Tibial nerve (tissue), 4 donors: ENCODE measurements at regions not wholly inside any gene's neighbourhood (a gene's known extent, or its start where the extent isn't known, plus 50 kb on each side); places are given as distances from the start of the nearest gene placed in this dataset.
"Not testable (repeated sequence)": the region's sequence is repeated elsewhere in the genome, so short reads cannot be mapped to it uniquely, and the experiment has no call there.

Source experiments
- DNase-seq, 2 donors: peaks; one replicate each; pipeline ENCODE4 v3.0.0-alpha.2; 2019; ENCODE audit warnings: low spot score in 2 of 2
- H3K27ac ChIP-seq, 4 donors: fragments of 200-600 bp; sonication (generic) in 3 of 4; one replicate each; pipeline ENCODE4 v1.5.1; 2017 to 2019; ENCODE audit warnings: mild to moderate bottlenecking in 1 of 4
- H3K27me3 ChIP-seq, 2 donors: fragments of 200-600 bp; sonication (generic) in 1 of 2; one replicate each; pipeline versions ENCODE4 v1.5.1 to v1.6.0; 2017 to 2019
- H3K36me3 ChIP-seq, 3 donors: fragments of 200-600 bp; sonication (generic); one replicate each; pipeline ENCODE4 v1.5.1; 2018 to 2019
- H3K4me1 ChIP-seq, 4 donors: fragments of 200-600 bp; sonication (generic) in 3 of 4; one replicate each; pipeline ENCODE4 v1.5.1; 2017 to 2019
- H3K4me3 ChIP-seq, 4 donors: fragments of 200-600 bp; sonication (generic) in 3 of 4; one replicate each; pipeline ENCODE4 v1.5.1; 2017 to 2019; ENCODE audit warnings: mild to moderate bottlenecking in 1 of 4, moderate library complexity in 1 of 4
- H3K9me3 ChIP-seq, 4 donors: fragments of 200-600 bp; sonication (generic) in 3 of 4; one replicate each; pipeline ENCODE4 v1.5.1; 2017 to 2019
- WGBS, 2 donors: methylation state at CpG; one replicate each; pipeline ENCODE4 v1.1.5; 2018; 5-methylcytosine and 5-hydroxymethylcytosine counted together

- H3K27ac ChIP-seq, DNase-seq, H3K27me3 ChIP-seq, H3K4me3 ChIP-seq, H3K9me3 ChIP-seq, H3K36me3 ChIP-seq, H3K4me1 ChIP-seq: not testable (repeated sequence)
- WGBS, 2 donors = 83 to 94% methylated on average over 2 to 3 of the region's 7 CpGs
Measured at GRCh38 chr2:87517438-87517837, 230.4 kb upstream of the PLGLB2 start.

- not testable (repeated sequence) for H3K27me3 ChIP-seq, H3K36me3 ChIP-seq, H3K9me3 ChIP-seq, H3K4me3 ChIP-seq, H3K4me1 ChIP-seq, DNase-seq
- H3K27ac ChIP-seq = peak overlapping the region in 2 of 4 donors; percentile 0 to 60
- WGBS, 2 donors = 82 to 83% methylated on average over 5 to 7 of the region's 7 CpGs
Measured at GRCh38 chr2:87518066-87518465, 229.8 kb upstream of the PLGLB2 start.

GRCh38 chr2:87518547-87518946 lies 229.3 kb upstream of the PLGLB2 start:
- not testable (repeated sequence) for H3K9me3 ChIP-seq, H3K27me3 ChIP-seq, DNase-seq, H3K4me3 ChIP-seq, H3K36me3 ChIP-seq, H3K4me1 ChIP-seq
- 96 to 98% methylated on average over 7 of the region's 8 CpGs for WGBS, 2 donors
- peak overlapping the region in 2 of 4 donors; percentile 0 to 60 for H3K27ac ChIP-seq

- not testable (repeated sequence) for H3K4me3 ChIP-seq, H3K9me3 ChIP-seq, H3K27me3 ChIP-seq, DNase-seq, H3K36me3 ChIP-seq, H3K27ac ChIP-seq, H3K4me1 ChIP-seq
- WGBS, 2 donors = 81 to 87% methylated on average over 4 to 6 of the region's 8 CpGs
Measured at GRCh38 chr2:87519158-87520011, 228.5 kb upstream of the PLGLB2 start.

- H3K4me1 ChIP-seq, H3K27me3 ChIP-seq, H3K9me3 ChIP-seq, DNase-seq, H3K36me3 ChIP-seq, H3K4me3 ChIP-seq: not testable (repeated sequence)
- peak overlapping the region in 1 of 4 donors; percentile 45 for H3K27ac ChIP-seq
- 68 to 91% methylated on average over 9 of the region's 10 CpGs for WGBS, 2 donors
Measured at GRCh38 chr2:87521057-87521456, 226.8 kb upstream of the PLGLB2 start.

GRCh38 chr2:87521489-87521888 lies 226.4 kb upstream of the PLGLB2 start:
- peak overlapping the region in 1 of 4 donors; percentile 45 for H3K27ac ChIP-seq

GRCh38 chr2:87524619-87525188 lies 223.2 kb upstream of the PLGLB2 start:
- WGBS, 2 donors = 95% methylated on average over 5 of the region's 5 CpGs; no CpG with 5 or more reads in 1 of the 2 donors
- H3K36me3 ChIP-seq, H3K9me3 ChIP-seq, H3K27me3 ChIP-seq, H3K4me1 ChIP-seq, H3K4me3 ChIP-seq, DNase-seq, H3K27ac ChIP-seq: not testable (repeated sequence)

More at GRCh38 chr2:87521489-87521888, 226.4 kb upstream of the PLGLB2 start:
- 72% methylated on average over 6 of the region's 7 CpGs; no CpG with 5 or more reads in 1 of the 2 donors for WGBS, 2 donors
- DNase-seq, H3K4me3 ChIP-seq, H3K4me1 ChIP-seq, H3K27me3 ChIP-seq, H3K36me3 ChIP-seq, H3K9me3 ChIP-seq: not testable (repeated sequence)

GRCh38 chr2:87525497-87525991 lies 222.3 kb upstream of the PLGLB2 start:
- H3K4me3 ChIP-seq, DNase-seq: not testable (repeated sequence)

GRCh38 chr2:87526258-87526657 lies 221.6 kb upstream of the PLGLB2 start:
- no CpG with 5 or more reads among the region's 5 CpGs for WGBS, 2 donors
- H3K36me3 ChIP-seq, H3K4me1 ChIP-seq, H3K9me3 ChIP-seq, H3K27me3 ChIP-seq, H3K4me3 ChIP-seq, H3K27ac ChIP-seq, DNase-seq: not testable (repeated sequence)

More at GRCh38 chr2:87525497-87525991, 222.3 kb upstream of the PLGLB2 start:
- not testable (repeated sequence) for H3K9me3 ChIP-seq, H3K27me3 ChIP-seq, H3K36me3 ChIP-seq, H3K27ac ChIP-seq, H3K4me1 ChIP-seq
- WGBS, 2 donors = 94% methylated on average over 3 of the region's 5 CpGs; no CpG with 5 or more reads in 1 of the 2 donors

- not testable (repeated sequence) for H3K36me3 ChIP-seq, DNase-seq, H3K27me3 ChIP-seq, H3K27ac ChIP-seq, H3K4me1 ChIP-seq, H3K4me3 ChIP-seq, H3K9me3 ChIP-seq
- WGBS, 2 donors = 21 to 81% methylated on average over 2 to 4 of the region's 7 CpGs
Measured at GRCh38 chr2:87531968-87532715, 215.7 kb upstream of the PLGLB2 start.

- H3K36me3 ChIP-seq, H3K4me1 ChIP-seq, H3K9me3 ChIP-seq, H3K4me3 ChIP-seq, DNase-seq, H3K27ac ChIP-seq, H3K27me3 ChIP-seq: not testable (repeated sequence)
- WGBS, 2 donors = 74% methylated on average over 7 of the region's 9 CpGs; no CpG with 5 or more reads in 1 of the 2 donors
Measured at GRCh38 chr2:87533390-87534272, 214.3 kb upstream of the PLGLB2 start.

- not testable (repeated sequence) for H3K36me3 ChIP-seq, DNase-seq, H3K27ac ChIP-seq, H3K4me3 ChIP-seq, H3K27me3 ChIP-seq, H3K9me3 ChIP-seq, H3K4me1 ChIP-seq
- no CpG with 5 or more reads among the region's 14 CpGs for WGBS, 2 donors
Measured at GRCh38 chr2:87534273-87534889, 213.5 kb upstream of the PLGLB2 start.
